Sigmoid colon (tissue), 4 donors: ENCODE measurements at regions not wholly inside any gene's neighbourhood (a gene's known extent, or its start where the extent isn't known, plus 50 kb on each side); places are given as distances from the start of the nearest gene placed in this dataset.

Source experiments
- EP300 ChIP-seq, 4 donors: sonication (generic); formaldehyde crosslinking; IDR thresholded peaks; one replicate each; pipeline ENCODE4 v1.6.1; 2017; ENCODE audit warnings: antibody characterized with exemption in 4 of 4
- POLR2A ChIP-seq, 2 donors: fragments of 450-650 bp; IDR thresholded peaks; one replicate each; pipeline ENCODE4 v1.6.1; 2016; ENCODE audit warnings: antibody characterized with exemption in 2 of 2, mild to moderate bottlenecking in 2 of 2, moderate library complexity in 2 of 2
- POLR2AphosphoS5 ChIP-seq, 4 donors: sonication (generic); formaldehyde crosslinking; IDR thresholded peaks; one replicate each; pipeline ENCODE4 v1.6.1; 2017; ENCODE audit warnings: antibody characterized with exemption in 4 of 4
- TF ChIP-seq, protein P1 (sequence below), 4 experiments: fragments of 450-650 bp in 3 of 4; fragments of 200-600 bp in 1 of 4; IDR thresholded peaks; one replicate each; pipeline ENCODE4 v1.5.1; 2016 to 2019; ENCODE audit warnings: antibody characterized with exemption in 4 of 4, mild to moderate bottlenecking in 3 of 4, moderate library complexity in 2 of 4

- no peak for TF ChIP-seq POLR2A (IDR thresholded peaks at IDR 0.05)
- TF ChIP-seq, protein P1, sequence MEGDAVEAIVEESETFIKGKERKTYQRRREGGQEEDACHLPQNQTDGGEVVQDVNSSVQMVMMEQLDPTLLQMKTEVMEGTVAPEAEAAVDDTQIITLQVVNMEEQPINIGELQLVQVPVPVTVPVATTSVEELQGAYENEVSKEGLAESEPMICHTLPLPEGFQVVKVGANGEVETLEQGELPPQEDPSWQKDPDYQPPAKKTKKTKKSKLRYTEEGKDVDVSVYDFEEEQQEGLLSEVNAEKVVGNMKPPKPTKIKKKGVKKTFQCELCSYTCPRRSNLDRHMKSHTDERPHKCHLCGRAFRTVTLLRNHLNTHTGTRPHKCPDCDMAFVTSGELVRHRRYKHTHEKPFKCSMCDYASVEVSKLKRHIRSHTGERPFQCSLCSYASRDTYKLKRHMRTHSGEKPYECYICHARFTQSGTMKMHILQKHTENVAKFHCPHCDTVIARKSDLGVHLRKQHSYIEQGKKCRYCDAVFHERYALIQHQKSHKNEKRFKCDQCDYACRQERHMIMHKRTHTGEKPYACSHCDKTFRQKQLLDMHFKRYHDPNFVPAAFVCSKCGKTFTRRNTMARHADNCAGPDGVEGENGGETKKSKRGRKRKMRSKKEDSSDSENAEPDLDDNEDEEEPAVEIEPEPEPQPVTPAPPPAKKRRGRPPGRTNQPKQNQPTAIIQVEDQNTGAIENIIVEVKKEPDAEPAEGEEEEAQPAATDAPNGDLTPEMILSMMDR (IDR thresholded peaks at IDR 0.05), result no peak
- TF ChIP-seq EP300 (IDR thresholded peaks at IDR 0.05), result no peak
- no peak for TF ChIP-seq POLR2AphosphoS5 (IDR thresholded peaks at IDR 0.05)
These were observed 377.1 kb upstream of the TPM1 start for GRCh38 chr15:62665449-62665848.
